OCI-LY7 (cell line): ENCODE measurements at regions not wholly inside any gene's neighbourhood (a gene's known extent, or its start where the extent isn't known, plus 50 kb on each side); places are given as distances from the start of the nearest gene placed in this dataset.

Source experiments
- BruUV-seq: library from RNA; stranded (reverse); fragments of 400-500 nt; replicated peaks from 2 replicates; lab custom pipeline; 2021; lab: Mats Ljungman, UMichigan
- CTCF ChIA-PET: fragments of 300-600 bp; sonication (Branson Sonifier 250); formaldehyde crosslinking; loops from one replicate; lab custom pipeline; 2022; ENCODE audit warnings: antibody characterized with exemption; ENCODE audit not compliant: unreplicated experiment; lab: Charles Lee
- POLR2A ChIA-PET: fragments of 300-600 bp; sonication (Branson Sonifier 250); formaldehyde crosslinking; loops from one replicate; lab custom pipeline; 2022; ENCODE audit warnings: antibody characterized with exemption; lab: Charles Lee
- DNase-seq: peaks from one replicate; pipeline ENCODE4 v3.0.0-alpha.2; 2015; ENCODE audit warnings: low spot score
- H2AFZ ChIP-seq: fragments of 200-600 bp; sonication (generic), shearing (Covaris generic); 2 replicates; pipeline ENCODE4 v1.6.1; 2014; ENCODE audit warnings: mild to moderate bottlenecking, antibody characterized with exemption, low read length, moderate library complexity
- H3K27ac ChIP-seq: fragments of 200-600 bp; sonication (generic); 2 replicates; pipeline ENCODE4 v1.5.1; 2014; ENCODE audit warnings: mixed run types, low read depth, mild to moderate bottlenecking, moderate library complexity, low read length, inconsistent platforms; ENCODE audit not compliant: poor library complexity, severe bottlenecking
- H3K36me3 ChIP-seq: fragments of 200-600 bp; sonication (generic); 2 replicates; pipeline ENCODE4 v1.6.1; 2014; ENCODE audit warnings: mild to moderate bottlenecking, antibody characterized with exemption, low read length, moderate library complexity, mixed read lengths; ENCODE audit not compliant: insufficient read depth
- H3K4me1 ChIP-seq: fragments of 200-600 bp; sonication (generic); 2 replicates; pipeline ENCODE4 v1.5.1; 2014; ENCODE audit warnings: mild to moderate bottlenecking, low read length; ENCODE audit not compliant: insufficient read depth, poor library complexity, severe bottlenecking
- H3K4me2 ChIP-seq: fragments of 200-600 bp; sonication (generic); 2 replicates; pipeline ENCODE4 v1.6.1; 2014; ENCODE audit warnings: mild to moderate bottlenecking, low read length
- H3K4me3 ChIP-seq: fragments of 200-600 bp; sonication (generic); 2 replicates; pipeline ENCODE4 v1.5.1; 2014; ENCODE audit warnings: mild to moderate bottlenecking, low read depth, low read length; ENCODE audit not compliant: poor library complexity, severe bottlenecking
- H3K79me2 ChIP-seq: fragments of 200-600 bp; sonication (generic); 2 replicates; pipeline ENCODE4 v1.6.1; 2016; ENCODE audit warnings: low read depth, mild to moderate bottlenecking, low read length, moderate library complexity, mixed read lengths; ENCODE audit not compliant: insufficient read depth
- H3K9me2 ChIP-seq: fragments of 200-600 bp; sonication (generic); 2 replicates; pipeline ENCODE4 v1.6.1; 2016; ENCODE audit warnings: mild to moderate bottlenecking, low read length, mixed read lengths; ENCODE audit not compliant: insufficient read depth
- H3K9me3 ChIP-seq: fragments of 200-600 bp; sonication (generic); 2 replicates; pipeline ENCODE4 v1.6.1; 2014; ENCODE audit warnings: mild to moderate bottlenecking, mixed run types, low read length, mixed read lengths
- H4K20me1 ChIP-seq: fragments of 200-600 bp; sonication (generic); 2 replicates; pipeline ENCODE4 v1.6.1; 2014; ENCODE audit warnings: mild to moderate bottlenecking, antibody characterized with exemption, low read length, moderate library complexity, mixed read lengths; ENCODE audit not compliant: insufficient read depth
- CTCF ChIP-seq: fragments of 200-600 bp; sonication (generic); conservative IDR thresholded peaks from 2 replicates; pipeline ENCODE4 v1.5.1; 2014; ENCODE audit warnings: mild to moderate bottlenecking, antibody characterized with exemption, low read length, moderate library complexity, mixed read lengths
- EZH2phosphoT487 ChIP-seq: fragments of 200-600 bp; sonication (generic); IDR thresholded peaks from 2 replicates; pipeline ENCODE4 v1.6.1; 2018; ENCODE audit warnings: low read depth, borderline replicate concordance, mild to moderate bottlenecking, mixed run types, antibody characterized with exemption, low read length, moderate library complexity, mixed read lengths
- intact Hi-C: fragments of 100-400 bp; cut with micrococcal nuclease; formaldehyde crosslinking; loops from one replicate; pipeline ENCODE4 v1.10.0; 2022; ENCODE audit not compliant: unreplicated experiment

DNA sequence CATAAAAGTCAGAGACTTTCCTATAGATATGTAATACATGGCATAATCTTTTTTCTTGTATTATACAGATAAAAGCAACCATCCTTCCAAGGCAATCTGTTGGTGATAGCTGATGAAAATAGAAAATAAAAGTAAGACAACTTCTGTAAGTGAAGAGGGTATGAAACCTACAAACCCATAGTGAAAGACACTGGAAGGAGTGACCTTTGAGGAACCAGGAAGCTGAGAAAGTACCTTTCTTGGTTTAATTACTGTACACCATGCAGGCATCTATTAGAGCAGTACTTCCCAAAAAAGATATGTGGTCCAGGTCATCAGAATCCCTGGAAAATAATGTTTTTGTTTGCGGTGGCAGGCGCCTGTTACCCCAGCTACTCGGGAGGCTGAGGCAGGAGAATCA, 906.6 kb upstream of the KLHL29 start:
- no peaks in the 10 kb centered on the region for H4K20me1 ChIP-seq
- no peak overlapping the region for H3K4me2 ChIP-seq
- no TSS peak for BruUV-seq
- POLR2A ChIA-PET: interaction anchor here (0.6 kb wide), 1 partner anchor 21 kb away, joined by 4 read pairs; no protein-coding TSS in a partner anchor
- H3K36me3 ChIP-seq: no peaks in the 10 kb centered on the region
- H3K4me3 ChIP-seq: no peak overlapping the region
- intact Hi-C loops: no loop called here
- H3K4me1 ChIP-seq: no peaks in the 10 kb centered on the region
- CTCF ChIA-PET: no interaction called here
- no peak overlapping the region for H3K27ac ChIP-seq
- TF ChIP-seq CTCF: no peak
- TF ChIP-seq EZH2phosphoT487: no peak
- DNase-seq: no peak
- no peaks in the 10 kb centered on the region for H3K79me2 ChIP-seq
- H3K9me3 ChIP-seq: no peaks in the 10 kb centered on the region
- H2AFZ ChIP-seq: no peak overlapping the region
- H3K9me2 ChIP-seq: no peaks in the 10 kb centered on the region

DNA sequence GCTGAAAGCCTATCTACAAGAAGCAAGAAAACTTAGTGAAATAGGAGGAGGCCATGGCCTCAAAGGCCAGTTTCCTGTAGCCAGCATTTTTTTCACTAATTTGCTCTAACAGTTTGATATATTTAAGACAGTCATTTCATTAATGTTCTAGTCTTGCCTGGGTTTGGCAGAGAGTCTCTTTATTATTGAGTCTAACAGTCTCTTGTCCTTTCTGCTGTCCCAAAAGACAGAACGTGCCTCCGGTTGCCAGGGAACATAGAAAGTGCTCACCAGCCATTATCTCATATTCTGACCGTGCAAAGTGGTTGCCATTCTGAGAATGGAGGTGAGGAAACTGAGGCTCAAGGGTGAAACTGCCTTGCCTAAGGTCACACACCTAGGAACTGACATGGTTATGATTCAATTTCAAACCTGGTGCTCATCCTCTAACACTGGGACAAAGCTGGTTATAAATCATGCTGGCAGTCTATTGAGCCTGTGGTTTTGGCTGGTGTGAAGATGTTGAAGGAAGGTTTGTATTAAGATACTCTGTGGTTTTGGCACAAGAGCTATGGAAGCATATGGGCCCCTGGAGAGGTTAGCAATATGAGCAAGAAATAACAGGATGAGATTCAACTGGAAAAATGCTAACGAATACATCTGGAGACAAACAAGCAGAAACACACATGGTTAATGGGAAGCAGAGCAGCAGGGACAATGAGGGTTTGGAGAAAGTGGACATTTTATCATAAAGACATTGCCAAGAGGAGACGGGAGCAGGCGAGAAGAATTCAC, 903.3 kb upstream of the KLHL29 start:
- Histone ChIP-seq H3K4me3 (no peak overlapping the region), H3K27ac (no peak overlapping the region), H3K9me3 (no peaks in the 10 kb centered on the region), H2AFZ (no peak overlapping the region), H3K79me2 (no peaks in the 10 kb centered on the region), H3K9me2 (no peaks in the 10 kb centered on the region), H4K20me1 (no peaks in the 10 kb centered on the region), H3K4me2 (no peak overlapping the region), H3K4me1 (no peaks in the 10 kb centered on the region), H3K36me3 (no peaks in the 10 kb centered on the region)
- no peak for TF ChIP-seq CTCF
- TF ChIP-seq EZH2phosphoT487: no peak
- intact Hi-C loops: no loop called here
- ChIA-PET POLR2A (no interaction called here), CTCF (no interaction called here)
- no TSS peak for BruUV-seq
- no peak for DNase-seq

DNA sequence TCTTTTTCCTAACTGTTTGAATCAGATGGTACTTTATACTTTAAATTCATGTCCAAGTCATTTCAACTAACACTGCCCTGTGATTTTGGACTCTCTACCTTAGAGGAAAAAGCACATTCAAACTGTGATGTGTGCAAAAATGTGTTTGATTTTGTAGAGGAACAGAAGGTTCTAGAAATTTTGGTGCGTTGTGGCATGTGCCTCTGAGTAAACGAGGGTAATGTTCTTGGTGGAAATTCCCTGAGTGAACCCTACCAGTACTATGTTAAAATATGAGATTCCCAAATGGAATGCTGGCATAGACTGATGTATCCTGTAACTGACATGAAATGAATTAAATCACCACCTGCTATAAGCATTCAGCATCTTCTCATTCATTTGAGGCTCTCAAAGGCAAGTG, 901.9 kb upstream of the KLHL29 start:
- Histone ChIP-seq H4K20me1 (no peaks in the 10 kb centered on the region), H3K79me2 (no peaks in the 10 kb centered on the region), H3K4me3 (no peak overlapping the region), H3K36me3 (no peaks in the 10 kb centered on the region), H3K9me3 (no peaks in the 10 kb centered on the region), H2AFZ (no peak overlapping the region), H3K9me2 (no peaks in the 10 kb centered on the region), H3K4me1 (no peaks in the 10 kb centered on the region), H3K4me2 (no peak overlapping the region), H3K27ac (no peak overlapping the region)
- POLR2A ChIA-PET: no interaction called here
- intact Hi-C loops: no loop called here
- no peak for TF ChIP-seq CTCF
- no peak for TF ChIP-seq EZH2phosphoT487
- CTCF ChIA-PET: no interaction called here
- BruUV-seq: no TSS peak
- no peak for DNase-seq
